ENCODE measurements at regions not wholly inside any gene's neighbourhood (a gene's known extent, or its start where the extent isn't known, plus 50 kb on each side); places are given as distances from the start of the nearest gene placed in this dataset.

GRCh38 chr10:109474261-109474660, 449.1 kb downstream of the XPNPEP1 start:
- TF ChIP-seq POLR2AphosphoS5 (IDR thresholded peaks at IDR 0.05; ENCODE audit: low read depth, low read length) (no peak), REST (IDR thresholded peaks at IDR 0.05; ENCODE audit: insufficient read depth in 1 of 2, low read depth in 2 of 2, low read length in 1 of 2) (no peak), TCF7L2 (IDR thresholded peaks at IDR 0.05; ENCODE audit: low read depth, low read length) (no peak), SIN3A (IDR thresholded peaks at IDR 0.05; ENCODE audit: borderline replicate concordance, insufficient read depth, low read depth, low read length) (no peak), CTCF (IDR thresholded peaks at IDR 0.05) (no peak)
- ChIA-PET POLR2A (no interaction called here), CTCF (no interaction called here)
- H3K4me3 ChIP-seq (ENCODE audit: low read depth in 2 of 2, low read length in 2 of 2): no peak overlapping the region
- no peak for ATAC-seq
- in situ Hi-C loops (cut with HindIII; ENCODE audit: low pct_unique_long_range_greater_than_20kb, low sequenced_read_pairs): no loop called here
- no peaks in the 10 kb centered on the region for H3K27me3 ChIP-seq (ENCODE audit: control insufficient read depth, insufficient read depth, low read length)
- no peak overlapping the region for H3K27ac ChIP-seq (ENCODE audit: low read length)
- no peaks in the 10 kb centered on the region for H3K36me3 ChIP-seq (ENCODE audit: control insufficient read depth, insufficient read depth, low read length)
- no peaks in the 10 kb centered on the region for H3K4me1 ChIP-seq (ENCODE audit: control insufficient read depth, insufficient read depth, low read length)
- no peaks in the 10 kb centered on the region for H3K9me3 ChIP-seq (ENCODE audit: control insufficient read depth, insufficient read depth, low read depth, low read length)
- DNase-seq (ENCODE audit: low read depth, low spot score): no peak
- intact Hi-C loops (cut with micrococcal nuclease; ENCODE audit: unreplicated experiment): no loop called here
- no TSS peak for BruUV-seq (replicated peaks)

DNA sequence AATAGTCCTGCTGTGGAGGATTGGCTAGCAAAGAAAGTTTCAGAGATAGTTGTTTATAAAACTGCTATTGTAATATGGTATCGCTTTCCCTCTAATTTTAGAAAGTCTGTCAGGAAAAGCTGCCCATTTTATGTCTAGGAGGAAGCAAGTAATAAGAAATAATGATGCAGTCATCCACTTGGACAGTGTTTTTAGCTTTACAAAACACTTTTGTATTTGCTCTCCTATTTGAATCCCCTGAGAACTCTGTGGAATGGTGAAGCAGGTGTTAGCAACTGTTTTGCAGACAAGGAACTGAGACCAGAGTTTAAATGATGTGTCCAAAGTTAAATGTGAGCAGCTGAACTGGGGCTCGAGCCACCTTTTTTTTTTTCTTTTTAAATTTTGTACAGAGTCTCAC, 455.8 kb downstream of the XPNPEP1 start:
- Histone ChIP-seq H3K4me1 (ENCODE audit: control insufficient read depth, insufficient read depth, low read length) (no peaks in the 10 kb centered on the region), H3K9me3 (ENCODE audit: control insufficient read depth, insufficient read depth, low read depth, low read length) (no peaks in the 10 kb centered on the region), H3K4me3 (ENCODE audit: low read depth in 2 of 2, low read length in 2 of 2) (no peak overlapping the region), H3K36me3 (ENCODE audit: control insufficient read depth, insufficient read depth, low read length) (no peaks in the 10 kb centered on the region), H3K27ac (ENCODE audit: low read length) (no peak overlapping the region), H3K27me3 (ENCODE audit: control insufficient read depth, insufficient read depth, low read length) (no peaks in the 10 kb centered on the region)
- TF ChIP-seq TCF7L2 (IDR thresholded peaks at IDR 0.05; ENCODE audit: low read depth, low read length) (no peak), REST (IDR thresholded peaks at IDR 0.05; ENCODE audit: insufficient read depth in 1 of 2, low read depth in 2 of 2, low read length in 1 of 2) (no peak)
- intact Hi-C loops (cut with micrococcal nuclease; ENCODE audit: unreplicated experiment): no loop called here
- ChIA-PET POLR2A (no interaction called here), CTCF (no interaction called here)
- in situ Hi-C loops (cut with HindIII; ENCODE audit: low pct_unique_long_range_greater_than_20kb, low sequenced_read_pairs): no loop called here
- BruUV-seq (replicated peaks): no TSS peak
- DNase-seq (ENCODE audit: low read depth, low spot score) (no peak), ATAC-seq (no peak)

All from Panc1 (cell line).